NT2/D1 (cell line): ENCODE measurements at regions not wholly inside any gene's neighbourhood (a gene's known extent, or its start where the extent isn't known, plus 50 kb on each side); places are given as distances from the start of the nearest gene placed in this dataset.

Experiments
- YY1 ChIP-seq: IDR thresholded peaks from 2 replicates; pipeline ENCODE4 v1.6.1; 2011; ENCODE audit not compliant: insufficient read length, insufficient read depth
- ZNF274 ChIP-seq: IDR thresholded peaks from 2 replicates; pipeline ENCODE4 v1.6.1; 2011; ENCODE audit warnings: mild to moderate bottlenecking, low read depth, low read length

DNA sequence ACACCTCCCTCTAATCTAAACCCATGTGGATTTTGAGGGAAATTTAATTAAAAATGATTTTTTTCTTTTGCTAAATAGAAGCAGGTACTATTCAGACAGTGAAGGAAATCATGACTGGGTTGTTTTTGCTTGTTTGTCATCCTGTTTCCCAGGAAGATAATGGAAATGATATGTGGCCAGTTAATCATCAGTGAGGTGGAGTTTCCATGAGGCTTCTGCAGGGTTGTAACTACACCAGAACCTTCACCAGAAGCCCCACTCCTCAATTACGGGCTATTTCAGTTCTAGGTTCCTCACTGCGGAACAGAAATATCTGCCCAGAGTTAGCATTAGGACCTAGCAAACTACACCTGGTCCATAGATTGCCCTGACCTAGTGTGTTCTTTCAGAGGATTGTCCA, 394.0 kb downstream of the DLEU7 start:
- TF ChIP-seq ZNF274 (no peak), YY1 (no peak)
